ENCODE measurements at regions not wholly inside any gene's neighbourhood (a gene's known extent, or its start where the extent isn't known, plus 50 kb on each side); places are given as distances from the start of the nearest gene placed in this dataset.
"Not testable (repeated sequence)": the region's sequence is repeated elsewhere in the genome, so short reads cannot be mapped to it uniquely, and the experiment has no call there.

DNA sequence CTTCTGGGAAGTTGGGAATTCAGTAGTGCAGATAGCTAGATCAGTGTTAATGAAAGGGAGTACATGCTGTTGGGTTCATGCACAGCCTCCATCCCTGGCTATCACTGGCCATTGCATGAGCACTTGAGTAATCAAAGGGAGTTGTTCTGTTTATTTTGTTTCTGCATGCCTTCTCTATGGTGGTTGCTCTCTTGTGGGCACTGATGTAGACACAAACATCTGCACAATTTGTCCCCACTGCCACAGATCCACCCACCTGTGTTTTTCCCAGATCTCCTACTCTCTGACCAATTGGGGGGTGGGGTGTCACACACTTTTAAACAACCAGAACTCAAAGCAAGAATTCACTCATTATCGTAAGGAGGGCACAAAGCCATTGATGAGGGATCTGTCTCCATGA is 89.7 kb upstream of the DHRS4 start:
- DNase-seq: no peak

DNA sequence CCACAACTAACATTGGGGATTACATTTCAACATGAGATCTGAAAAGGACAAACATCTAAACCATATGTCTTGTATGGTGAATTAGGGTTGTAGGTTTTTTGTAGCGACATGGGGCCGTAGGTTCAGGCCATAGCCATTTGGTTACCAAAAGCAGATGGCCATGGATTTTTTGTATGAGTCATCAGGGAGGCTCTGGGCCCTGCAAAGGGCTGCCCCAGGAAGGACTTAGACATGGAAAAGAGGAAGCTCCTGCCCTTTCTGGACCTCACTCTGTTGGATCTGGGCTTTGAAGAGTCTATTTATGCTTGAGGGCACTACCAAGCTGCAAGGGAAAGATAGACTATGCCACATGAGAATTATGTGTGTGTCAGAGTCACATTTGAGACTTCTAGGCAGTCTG is 89.3 kb upstream of the DHRS4 start:
- peak; percentile 31 for DNase-seq

DNA sequence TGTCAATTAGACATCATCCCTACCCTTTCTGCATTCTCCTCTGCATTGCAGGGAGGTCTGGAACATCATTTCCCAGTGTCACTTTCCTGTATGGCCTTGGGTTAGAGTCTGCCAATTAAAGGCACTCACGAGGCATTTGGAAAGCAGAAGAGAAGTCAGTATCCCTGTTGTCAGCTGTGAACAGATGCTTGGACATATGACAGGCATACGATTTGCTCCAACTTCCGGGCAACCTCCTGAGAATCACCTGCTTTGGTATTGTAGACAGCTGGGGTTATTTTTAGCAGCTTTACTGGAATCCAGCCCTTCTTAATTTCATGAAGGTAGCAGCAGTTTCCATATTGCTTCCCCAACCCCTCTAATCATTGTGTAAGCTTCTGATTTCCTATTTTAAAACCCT is 88.7 kb upstream of the DHRS4 start:
- peak; percentile 95 for DNase-seq

DNA sequence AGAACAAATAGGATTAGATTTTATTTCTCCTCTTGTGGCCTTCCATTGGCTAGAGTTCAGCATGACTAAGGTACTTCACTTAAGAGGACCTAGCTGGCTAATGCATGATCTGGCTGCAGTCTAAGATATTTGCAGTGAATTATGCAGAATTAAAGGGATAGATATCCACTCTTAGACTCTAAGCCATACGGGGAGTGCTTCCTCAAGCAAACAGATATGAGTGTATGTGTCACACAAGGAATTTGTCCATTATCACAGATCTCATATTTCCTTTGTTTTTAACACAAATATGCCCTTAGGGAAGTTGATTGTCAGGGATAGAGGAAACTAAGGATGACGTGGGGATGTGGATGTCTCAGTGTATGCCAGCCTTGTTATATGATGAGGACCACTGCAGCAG is 88.1 kb upstream of the DHRS4 start:
- peak; percentile 41 for DNase-seq

DNA sequence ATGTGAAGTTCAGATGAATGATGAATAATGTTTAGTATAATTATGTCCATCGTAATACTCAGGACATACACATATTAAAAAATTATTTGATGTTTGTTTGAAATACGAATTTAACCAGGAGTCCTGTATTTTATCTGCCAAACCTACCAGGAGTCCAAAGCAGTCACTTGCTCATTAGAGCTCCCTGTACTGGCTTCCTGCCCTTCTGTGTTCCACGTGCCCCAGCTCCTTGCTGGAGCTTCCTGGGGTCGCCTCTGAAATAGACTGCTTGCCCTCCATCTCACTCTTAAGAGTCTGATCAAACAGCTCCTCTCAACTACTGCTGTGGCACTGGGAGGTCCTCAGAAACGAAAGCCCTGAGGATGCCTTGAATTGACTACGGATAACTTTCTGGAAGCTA is 87.3 kb upstream of the DHRS4 start:
- DNase-seq: no peak

DNA sequence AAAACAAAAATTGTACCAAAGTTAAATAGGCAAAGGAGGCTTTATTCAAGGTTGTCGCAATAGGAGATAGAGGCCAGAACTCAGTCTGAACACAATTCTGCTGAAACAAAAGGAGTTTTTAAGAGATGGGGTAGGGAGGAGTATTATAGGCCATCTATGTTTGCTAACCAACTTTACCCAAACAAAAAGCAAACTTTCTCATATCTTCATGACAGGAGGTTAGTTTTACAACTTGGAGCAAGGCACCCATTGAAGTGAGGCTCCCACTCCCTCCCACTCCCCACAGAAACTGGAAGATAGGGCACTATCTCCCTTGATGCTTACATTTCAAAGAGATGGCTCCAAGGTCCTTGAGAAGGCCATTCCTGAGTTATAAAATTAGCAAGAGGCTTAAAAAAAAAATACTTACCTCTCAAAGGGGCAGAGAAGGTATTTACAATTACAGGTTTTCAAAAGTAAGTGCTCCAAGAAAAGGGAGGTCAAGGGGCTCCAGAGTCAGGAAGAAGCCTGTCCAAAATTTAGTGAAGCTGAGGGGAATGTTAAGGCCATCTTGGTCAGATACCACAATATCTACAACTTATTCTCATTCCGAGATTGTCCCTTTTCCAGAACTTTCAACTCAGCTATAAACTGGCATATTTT is 84.4 kb upstream of the DHRS4 start:
- no peak for DNase-seq

DNA sequence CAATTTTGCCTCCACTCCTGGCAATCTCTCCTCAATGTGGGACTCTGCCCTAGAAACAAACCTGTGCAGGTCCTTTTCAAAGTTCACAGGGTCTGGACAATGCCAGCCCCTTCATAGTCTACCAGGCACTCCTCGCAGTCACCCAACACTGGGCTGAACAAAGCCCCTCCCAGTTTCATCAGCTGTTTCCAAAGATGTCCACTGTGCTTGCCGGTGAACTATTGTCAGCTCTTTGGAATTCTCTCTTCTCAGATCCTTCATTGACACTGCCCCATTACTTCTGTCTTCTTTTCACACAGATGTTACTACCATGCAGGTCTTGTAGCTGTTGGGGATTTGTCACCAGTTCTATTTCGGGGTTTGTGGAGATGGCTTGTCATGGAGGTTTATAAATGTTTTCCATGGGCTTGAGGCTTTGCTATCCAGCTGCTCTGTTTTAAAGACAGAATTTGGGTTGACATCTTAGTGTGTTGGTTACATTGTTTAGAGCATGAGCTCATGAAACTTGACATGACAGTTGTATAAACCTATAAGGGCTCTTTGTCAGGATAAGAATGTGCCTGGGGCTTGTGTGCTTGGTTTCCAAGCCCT is 77.3 kb upstream of the DHRS4 start:
- no peak for DNase-seq

DNA sequence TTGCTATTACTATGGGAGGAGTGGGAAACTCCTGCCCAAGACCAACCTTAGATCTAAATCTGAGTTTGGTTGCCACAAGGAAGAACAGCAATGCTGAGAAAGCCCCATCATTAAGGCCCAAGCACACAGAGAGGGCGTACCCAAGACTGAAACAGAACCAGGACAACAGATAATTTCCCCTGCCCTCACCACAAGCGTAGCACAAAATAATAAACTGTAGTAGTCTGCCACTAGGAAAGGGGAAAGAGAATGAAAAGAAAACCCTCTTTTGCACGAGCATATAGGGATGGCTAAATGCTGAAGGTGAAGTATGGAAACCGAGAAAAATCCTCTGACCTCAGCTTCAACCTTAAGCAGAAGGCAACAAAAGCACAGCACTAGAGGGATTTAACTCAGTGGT is 76.5 kb upstream of the DHRS4 start:
- no peak for DNase-seq

DNA sequence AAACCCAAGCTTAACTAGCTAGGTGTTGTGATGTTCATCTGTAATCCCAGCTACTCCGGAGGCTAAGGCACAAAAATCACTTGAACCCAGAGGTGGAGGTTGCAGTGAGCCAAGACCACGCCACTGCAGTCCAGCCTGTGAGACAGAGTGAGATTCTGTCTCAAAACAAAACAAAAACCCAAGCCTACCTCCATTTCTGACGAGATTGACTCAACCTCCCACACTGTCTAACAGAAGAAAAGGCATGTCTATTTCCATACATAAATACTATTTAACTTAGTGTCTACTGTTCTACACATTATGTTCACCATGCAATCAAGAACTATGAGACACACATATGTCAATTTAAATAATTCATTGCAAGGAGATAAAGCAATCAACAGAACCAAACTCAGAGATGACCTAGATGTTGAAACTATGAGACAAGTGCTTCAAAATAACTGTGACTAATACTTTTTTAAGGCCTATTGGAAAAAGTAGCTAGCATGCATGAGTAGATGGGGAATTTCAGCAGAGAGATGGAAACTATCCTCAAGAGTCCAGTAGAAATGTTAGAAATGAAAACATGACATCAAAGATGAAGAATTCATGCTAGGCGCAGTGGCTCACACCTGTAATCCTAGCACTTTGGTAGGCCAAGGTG is 75.9 kb upstream of the DHRS4 start:
- no peak for DNase-seq

DNA sequence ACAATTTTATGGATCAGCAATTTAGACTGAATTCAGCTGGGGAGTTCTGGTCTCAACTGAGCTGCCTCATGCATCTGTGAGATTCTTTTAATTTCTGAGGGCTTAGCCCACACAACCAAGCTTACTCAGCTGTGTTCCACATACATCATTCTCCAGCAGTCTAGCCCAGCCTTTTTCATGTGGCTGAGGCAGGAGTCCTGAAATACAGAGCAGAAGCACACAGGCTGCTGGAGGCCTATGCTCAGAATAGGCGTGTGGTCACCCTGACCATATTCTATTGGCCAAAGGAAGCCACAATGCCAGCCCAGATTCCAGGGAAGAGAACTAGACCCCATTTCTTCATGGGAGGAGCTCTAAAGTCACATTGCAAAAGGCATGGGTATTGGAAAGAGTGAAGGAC is 72.3 kb upstream of the DHRS4 start:
- DNase-seq: no peak

DNA sequence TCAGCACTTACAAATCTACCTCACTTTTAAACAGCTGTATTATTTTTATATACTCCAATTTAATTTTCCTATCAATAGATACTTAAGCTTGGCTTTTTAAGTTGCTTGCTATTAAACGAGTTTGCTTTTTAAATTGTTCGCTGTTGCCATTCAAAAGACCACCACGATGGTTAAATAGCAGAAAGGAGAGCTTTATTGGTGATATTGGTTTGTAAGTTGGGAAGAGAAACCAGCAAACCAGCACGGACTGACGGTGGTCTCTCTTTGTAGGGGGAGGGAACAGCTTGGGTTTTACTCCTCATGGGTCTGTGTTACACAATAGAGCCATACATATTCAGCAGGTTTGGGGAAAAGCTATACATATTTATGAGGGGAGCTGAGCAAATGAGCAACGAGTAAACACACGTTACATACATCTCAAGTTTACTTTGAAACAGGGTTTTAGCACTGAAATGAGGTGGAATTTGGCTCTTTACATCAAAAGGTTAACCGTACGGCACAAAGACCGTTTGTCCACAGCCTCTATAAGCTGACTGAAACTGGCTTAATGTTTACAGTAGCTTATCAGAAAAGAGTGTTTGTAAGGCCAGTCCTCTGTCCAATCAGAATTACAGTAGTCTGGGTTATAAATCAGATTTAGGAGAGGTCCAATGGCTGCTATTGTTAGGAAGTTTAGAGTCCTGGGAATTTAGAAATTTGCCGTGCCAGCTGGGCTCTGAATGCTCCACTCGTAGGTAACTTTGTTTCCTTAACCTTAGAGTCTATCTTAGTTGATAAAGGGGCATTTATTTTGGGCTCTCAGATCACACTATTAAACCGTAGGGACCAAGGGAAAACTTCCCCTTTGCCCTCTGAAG is 69.7 kb upstream of the DHRS4 start:
- DNase-seq: no peak

DNA sequence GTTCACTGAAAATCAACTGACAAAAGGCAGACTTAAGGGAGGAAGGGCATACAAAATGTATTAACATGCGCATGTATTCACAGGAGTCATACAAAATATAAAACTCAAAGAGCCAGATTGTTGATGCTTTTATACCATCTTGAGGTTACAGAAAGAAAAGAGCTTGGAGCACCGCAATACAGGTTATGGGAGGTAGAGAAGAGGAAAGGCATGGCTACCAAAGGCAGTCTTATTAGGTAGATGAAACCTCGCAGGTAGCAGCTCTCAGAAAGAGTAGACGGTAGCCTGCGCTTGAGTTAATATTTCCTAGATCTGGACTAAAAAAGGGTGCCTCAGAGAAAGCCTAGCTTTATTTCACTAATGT is 69.0 kb upstream of the DHRS4 start:
- no peak for DNase-seq

DNA sequence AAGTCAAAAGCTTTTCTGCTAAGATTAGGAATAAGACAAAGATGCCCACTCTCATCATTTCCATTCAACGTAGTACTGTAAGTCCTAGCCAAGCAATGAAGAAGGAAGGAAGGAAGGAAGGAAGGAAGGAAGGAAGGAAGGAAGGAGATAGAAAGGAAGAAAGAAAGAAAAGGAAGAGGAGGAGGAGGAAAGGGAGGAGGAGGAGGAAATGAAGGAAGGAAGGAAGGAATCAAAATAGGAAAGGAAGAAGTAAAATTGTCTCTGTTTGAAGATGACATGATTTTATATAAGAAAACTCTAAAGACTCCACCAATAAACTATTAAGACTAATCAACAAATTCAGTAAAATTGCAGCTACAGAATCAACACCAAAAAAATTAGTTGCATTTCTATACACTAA is 66.0 kb upstream of the DHRS4 start:
- DNase-seq: no peak

DNA sequence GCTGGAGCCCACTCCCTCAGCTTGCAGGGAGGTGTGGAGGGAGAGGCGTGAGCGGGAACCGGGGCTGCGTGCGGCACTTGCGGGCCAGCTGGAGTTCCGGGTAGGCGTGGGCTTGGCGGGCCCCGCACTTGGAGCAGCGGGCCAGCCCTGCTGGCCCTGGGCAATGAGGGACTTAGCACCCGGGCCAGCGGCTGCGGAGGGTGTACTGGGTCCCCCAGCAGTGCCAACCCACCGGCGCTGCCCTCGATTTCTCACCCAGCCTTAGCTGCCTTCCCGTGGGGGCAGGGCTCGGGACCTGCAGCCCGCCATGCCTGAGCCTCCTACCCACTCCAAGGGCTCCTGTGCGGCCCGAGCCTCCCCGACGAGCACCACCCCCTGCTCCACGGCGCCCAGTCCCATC is 61.9 kb upstream of the DHRS4 start:
- not testable (repeated sequence) for DNase-seq

DNA sequence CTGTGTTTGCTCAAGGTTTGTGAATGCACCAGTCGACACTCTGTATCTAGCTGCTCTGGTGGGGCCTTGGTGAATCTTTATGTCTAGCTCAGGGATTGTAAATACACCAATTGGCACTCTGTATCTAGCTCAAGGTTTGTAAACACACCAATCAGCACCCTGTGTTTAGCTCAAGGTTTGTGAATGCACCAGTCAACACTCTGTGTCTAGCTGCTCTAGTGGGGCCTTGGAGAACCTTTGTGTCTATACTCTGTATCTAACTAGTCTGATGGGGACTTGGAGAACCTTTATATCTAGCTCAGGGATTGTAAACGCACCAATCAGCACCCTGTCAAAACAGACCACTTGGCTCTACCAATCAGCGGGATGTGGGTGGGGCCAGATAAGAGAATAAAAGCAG is 61.3 kb upstream of the DHRS4 start:
- not testable (repeated sequence) for DNase-seq

DNA sequence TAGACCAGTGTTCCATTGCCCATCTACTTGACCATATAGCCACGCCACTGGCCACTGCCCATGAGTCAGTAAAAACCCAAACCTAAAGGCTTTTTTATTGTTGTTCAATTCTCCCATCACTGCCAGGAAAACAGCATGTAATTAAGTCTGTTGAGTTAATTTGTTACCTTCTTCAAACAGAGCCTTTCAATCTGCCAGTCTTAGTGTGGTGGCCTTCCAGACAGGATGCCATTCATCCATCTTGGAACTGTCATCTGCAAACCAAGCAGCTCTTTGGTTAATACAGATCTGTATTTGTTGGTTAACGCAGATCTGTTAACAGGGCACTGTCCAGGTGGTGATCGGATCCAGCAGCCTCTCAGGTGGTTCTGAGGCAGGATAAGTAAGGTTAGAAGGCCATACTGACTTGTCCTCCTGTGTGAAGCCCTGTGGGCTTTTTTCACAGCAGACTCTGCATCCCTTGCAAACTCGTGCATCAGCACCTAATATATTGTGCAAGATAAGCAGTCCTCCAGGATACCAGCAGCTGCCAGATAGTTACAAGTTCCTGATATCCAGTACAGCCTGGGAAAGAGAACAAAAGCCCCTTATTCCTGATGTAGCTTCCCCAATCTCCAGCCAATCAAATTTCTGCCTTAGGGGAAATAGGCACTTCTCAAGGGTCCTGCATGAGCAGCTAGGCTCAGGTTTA is 59.1 kb upstream of the DHRS4 start:
- DNase-seq: peak; percentile 10

DNA sequence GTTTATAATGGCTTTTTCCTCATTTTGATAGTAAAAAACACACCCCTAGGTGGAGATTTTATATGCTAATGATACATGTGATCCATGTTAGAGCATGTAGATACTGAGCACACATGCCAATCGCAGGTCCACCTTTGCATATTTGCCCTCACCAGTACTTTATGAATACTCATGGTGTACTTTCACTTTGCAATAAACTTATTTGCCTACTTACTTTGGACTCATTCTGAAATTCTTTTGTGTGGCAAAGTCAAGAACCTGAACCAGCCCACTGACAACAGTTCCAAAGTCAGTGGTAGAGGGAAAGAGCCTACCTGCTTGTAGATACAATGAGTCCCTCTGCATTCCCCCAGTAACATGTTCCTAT is 58.5 kb upstream of the DHRS4 start:
- no peak for DNase-seq

DNA sequence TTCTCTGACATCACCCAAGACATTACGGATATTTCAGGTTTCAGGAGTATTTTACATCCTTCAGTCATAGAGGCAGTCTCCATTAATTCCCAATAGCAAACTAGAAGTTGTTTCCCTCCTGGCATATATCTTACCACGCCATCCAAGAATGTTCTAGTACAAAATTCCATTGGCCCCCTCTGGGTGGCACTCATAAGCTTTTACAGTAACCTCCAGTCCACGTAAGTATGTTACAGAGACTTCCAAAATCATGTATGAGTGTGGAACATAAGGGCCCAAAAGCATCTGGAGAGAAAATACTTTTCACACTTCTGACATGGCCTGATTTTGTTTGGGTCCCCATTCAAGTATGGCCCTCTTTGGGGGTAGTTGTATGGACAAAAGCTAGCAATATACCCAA is 58.1 kb upstream of the DHRS4 start:
- peak; percentile 7 for DNase-seq

DNA sequence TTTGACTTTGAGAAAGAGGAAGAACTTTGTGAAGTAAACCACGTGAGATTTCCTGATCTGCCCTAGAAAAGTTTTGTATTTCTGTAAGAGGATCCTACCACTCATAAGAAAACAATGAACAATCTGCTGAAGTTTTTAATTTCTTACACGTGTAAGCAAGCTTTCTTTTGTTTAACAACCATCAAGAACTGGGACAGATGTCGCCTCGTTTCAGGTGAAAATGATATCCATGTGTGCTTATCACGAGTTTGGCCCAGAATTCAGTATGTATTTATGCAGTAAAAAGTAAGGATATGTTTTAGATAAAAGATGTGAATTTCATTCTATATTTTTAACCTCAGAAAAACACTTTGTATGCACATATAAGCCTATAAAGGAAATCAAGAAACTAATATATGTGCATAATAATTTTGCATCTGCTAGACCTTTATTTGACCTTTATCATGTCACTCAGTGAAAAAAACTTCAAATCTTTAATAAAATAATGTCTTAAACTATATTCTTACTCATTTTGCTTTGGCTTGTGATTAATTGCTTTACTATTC is 56.9 kb upstream of the DHRS4 start:
- DNase-seq: peak; percentile 95

DNA sequence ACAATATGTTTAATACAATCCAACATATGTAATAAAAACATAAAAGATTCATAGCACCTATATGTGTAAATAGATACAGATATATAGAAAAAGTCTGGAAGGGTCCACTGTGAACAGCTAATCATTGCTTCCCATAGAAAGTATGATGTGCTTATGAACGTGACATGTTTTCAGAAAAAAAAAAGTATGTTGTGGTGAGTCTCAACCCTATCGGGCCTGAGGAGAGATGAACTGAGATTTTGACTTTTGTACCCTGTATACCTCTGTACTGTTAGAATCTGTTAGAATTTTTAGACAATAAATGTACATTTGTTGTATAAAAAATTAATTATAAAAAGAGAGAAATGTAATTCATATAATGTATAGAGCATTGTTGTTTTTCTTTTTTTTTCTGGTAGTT is 56.3 kb upstream of the DHRS4 start:
- peak; percentile 59 for DNase-seq

DNA sequence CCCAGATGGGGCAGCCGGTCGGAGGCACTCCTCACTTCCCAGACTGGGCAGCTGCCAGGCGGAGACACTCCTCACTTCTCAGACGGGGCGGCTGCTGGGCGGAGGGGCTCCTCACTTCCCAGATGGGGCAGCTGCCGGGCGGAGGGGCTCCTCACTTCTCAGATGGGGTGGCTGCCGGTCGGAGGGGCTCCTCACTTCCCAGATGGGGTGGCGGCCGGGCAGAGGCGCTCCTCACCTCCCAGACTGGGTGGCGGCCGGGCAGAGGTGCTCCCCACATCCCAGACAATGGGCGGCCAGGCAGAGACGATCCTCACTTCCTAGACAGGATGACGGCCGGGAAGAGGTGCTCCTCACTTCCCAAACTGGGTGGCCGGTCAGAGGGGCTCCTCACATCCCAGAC is 55.2 kb upstream of the DHRS4 start:
- DNase-seq: not testable (repeated sequence)

DNA sequence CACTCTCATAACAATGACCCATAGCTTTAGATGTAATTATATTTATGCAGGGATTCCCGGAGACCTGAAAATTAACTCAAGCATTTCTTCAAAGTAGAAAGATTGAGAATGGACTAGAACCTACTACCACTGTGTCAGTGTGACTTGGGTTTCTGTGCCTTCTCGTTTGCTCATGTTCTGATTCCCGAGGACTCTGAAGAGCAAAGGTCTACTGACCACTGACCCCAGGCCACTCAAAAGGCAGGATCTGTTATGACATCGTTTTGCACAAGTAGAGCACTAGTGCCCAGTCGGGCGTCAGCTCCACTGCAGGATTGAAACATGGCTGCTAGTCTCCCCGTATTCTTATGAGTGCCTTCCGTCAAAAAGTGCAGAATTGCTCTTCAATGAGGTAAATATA is 53.8 kb upstream of the DHRS4 start:
- DNase-seq: no peak

DNA sequence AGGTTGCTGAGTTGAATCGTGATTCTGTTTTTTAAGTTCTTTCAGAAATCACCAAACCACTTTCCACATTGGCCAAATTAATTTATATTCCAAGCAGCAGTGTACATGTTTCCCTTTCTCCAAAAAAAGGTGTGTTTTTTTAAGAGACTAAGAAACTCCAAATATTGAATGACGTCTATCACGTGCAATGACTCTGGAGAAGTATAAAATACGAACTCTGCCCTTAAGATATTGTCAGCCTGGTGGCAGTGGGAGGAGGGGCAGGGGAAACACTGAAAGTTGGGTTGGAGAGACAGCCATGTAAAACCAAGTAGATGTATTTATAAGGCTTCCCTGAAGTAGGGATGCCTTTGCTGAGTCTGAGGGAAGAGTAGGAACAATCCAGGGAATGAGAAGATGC is 50.1 kb upstream of the DHRS4 start:
- no peak for DNase-seq

All from NCI-H2171 treated with DMSO at 0.1 percent for 48 hours (cell line).